ENCODE measurements at regions not wholly inside any gene's neighbourhood (a gene's known extent, or its start where the extent isn't known, plus 50 kb on each side); places are given as distances from the start of the nearest gene placed in this dataset.

DNA sequence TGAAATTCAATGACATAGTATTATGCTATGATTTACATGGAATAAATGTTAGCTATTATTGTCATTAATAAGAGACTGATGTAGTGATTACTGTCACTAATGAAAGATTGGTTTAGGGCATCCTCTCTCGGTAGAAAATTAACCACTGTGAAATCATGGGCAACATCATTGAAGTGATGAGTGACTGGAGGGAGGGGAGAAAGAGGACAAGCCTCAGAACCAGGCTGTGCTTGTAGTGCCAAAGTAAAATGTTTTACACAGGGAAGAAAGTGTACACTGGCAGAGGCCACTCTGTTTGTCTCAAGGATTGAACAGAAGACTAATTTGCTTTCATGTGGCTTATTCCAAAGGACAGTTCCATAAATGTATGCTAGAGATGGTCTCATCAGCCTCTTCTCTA is 456.2 kb upstream of the TCF4 start:
- Histone ChIP-seq H2BK5ac (ENCODE audit: low read depth, low read length) (no peak overlapping the region), H2BK15ac (ENCODE audit: low read length) (no peak overlapping the region), H3K9me3 (ENCODE audit: insufficient read depth in 2 of 2, low read depth in 1 of 2, low read length in 1 of 2) (no peaks in the 10 kb centered on the region), H3K9ac (replicated peaks in 1 of 4; ENCODE audit: extremely low read depth in 1 of 4, low read depth in 3 of 4, low read length in 3 of 4) (no peak overlapping the region), H3K23ac (ENCODE audit: insufficient read length) (no peak overlapping the region), H3K79me1 (ENCODE audit: low read depth, low read length) (no peaks in the 10 kb centered on the region), H4K91ac (replicated peaks; ENCODE audit: insufficient read length, low read length) (no peak overlapping the region), H2AFZ (ENCODE audit: low read length) (no peak overlapping the region), H3K23me2 (ENCODE audit: low read depth, low read length) (no peaks in the 10 kb centered on the region), H4K20me1 (replicated peaks in 1 of 2; ENCODE audit: control insufficient read depth in 1 of 2, insufficient read depth in 2 of 2, low read length in 2 of 2) (no peaks in the 10 kb centered on the region), H3K27ac (ENCODE audit: low read depth, low read length) (no peak overlapping the region), H3K4me1 (replicated peaks in 1 of 4; ENCODE audit: control insufficient read depth in 3 of 4, insufficient read depth in 4 of 4, low read length in 3 of 4) (no peaks in the 10 kb centered on the region; a peak in 1 of 7 replicates), H3K14ac (ENCODE audit: insufficient read length) (no peak overlapping the region), H2BK12ac (ENCODE audit: low read depth, low read length) (no peak overlapping the region), H3K4ac (replicated peaks; ENCODE audit: insufficient read length, low read depth, low read length) (no peak overlapping the region), H4K5ac (ENCODE audit: insufficient read length, low read depth, low read length) (no peak overlapping the region), H3K56ac (replicated peaks; ENCODE audit: insufficient read length, low read depth, low read length) (no peak overlapping the region), H3K18ac (ENCODE audit: extremely low read depth, low read length) (no peak overlapping the region), H3K4me2 (ENCODE audit: insufficient read depth in 1 of 2, low read depth in 2 of 2, low read length in 2 of 2) (no peak overlapping the region), H3K27me3 (replicated peaks in 1 of 4; ENCODE audit: control insufficient read depth in 3 of 4, extremely low read depth in 1 of 4, insufficient read depth in 3 of 4, low read length in 3 of 4) (no peaks in the 10 kb centered on the region), H2BK20ac (ENCODE audit: low read length) (no peak overlapping the region), H2AK5ac (ENCODE audit: low read depth, low read length) (no peak overlapping the region), H3K36me3 (ENCODE audit: control insufficient read depth in 2 of 4, insufficient read depth in 4 of 4, low read length in 3 of 4) (no peaks in the 10 kb centered on the region), H2BK120ac (replicated peaks; ENCODE audit: low read depth, low read length) (no peak overlapping the region), H3K79me2 (ENCODE audit: control insufficient read depth in 1 of 2, insufficient read depth in 2 of 2, low read length in 2 of 2) (no peaks in the 10 kb centered on the region), H3K4me3 (ENCODE audit: extremely low read depth in 1 of 4, insufficient read depth in 2 of 4, low read depth in 3 of 4, low read length in 4 of 4) (no peak overlapping the region), H4K8ac (ENCODE audit: extremely low read depth, insufficient read depth, low read length) (no peak overlapping the region)
- TF ChIP-seq, protein P1, sequence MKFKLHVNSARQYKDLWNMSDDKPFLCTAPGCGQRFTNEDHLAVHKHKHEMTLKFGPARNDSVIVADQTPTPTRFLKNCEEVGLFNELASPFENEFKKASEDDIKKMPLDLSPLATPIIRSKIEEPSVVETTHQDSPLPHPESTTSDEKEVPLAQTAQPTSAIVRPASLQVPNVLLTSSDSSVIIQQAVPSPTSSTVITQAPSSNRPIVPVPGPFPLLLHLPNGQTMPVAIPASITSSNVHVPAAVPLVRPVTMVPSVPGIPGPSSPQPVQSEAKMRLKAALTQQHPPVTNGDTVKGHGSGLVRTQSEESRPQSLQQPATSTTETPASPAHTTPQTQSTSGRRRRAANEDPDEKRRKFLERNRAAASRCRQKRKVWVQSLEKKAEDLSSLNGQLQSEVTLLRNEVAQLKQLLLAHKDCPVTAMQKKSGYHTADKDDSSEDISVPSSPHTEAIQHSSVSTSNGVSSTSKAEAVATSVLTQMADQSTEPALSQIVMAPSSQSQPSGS (IDR thresholded peaks at IDR 0.05; ENCODE audit: low read length) = no peak
- TF ChIP-seq SP1 (IDR thresholded peaks at IDR 0.05; ENCODE audit: low read depth, low read length) (no peak), JUND (IDR thresholded peaks at IDR 0.05; ENCODE audit: low read length) (no peak), CEBPB (IDR thresholded peaks at IDR 0.05; ENCODE audit: low read depth, low read length) (no peak), NANOG (IDR thresholded peaks at IDR 0.05; ENCODE audit: insufficient read depth, low read depth, low read length, poor library complexity, severe bottlenecking) (no peak), ATF3 (IDR thresholded peaks at IDR 0.05; ENCODE audit: insufficient read depth, low read depth, low read length) (no peak), CTBP2 (IDR thresholded peaks at IDR 0.05; ENCODE audit: borderline replicate concordance, insufficient read depth, insufficient read length, low read length) (no peak), NRF1 (IDR thresholded peaks at IDR 0.05; ENCODE audit: low read depth, low read length) (no peak), CHD2 (IDR thresholded peaks at IDR 0.05; ENCODE audit: low read length) (no peak)
- FAIRE-seq (no peak), DNase-seq (ENCODE audit: low read depth in 1 of 2, low spot score in 2 of 2) (no peak)
- ChIA-PET POLR2A (ENCODE audit: partially characterized antibody) (interaction anchor here (0.9 kb wide), 1 partner anchor 13 kb away, joined by 3 read pairs; no protein-coding TSS in a partner anchor), CTCF (ENCODE audit: partially characterized antibody) (no interaction called here)
- WGBS, 2 experiments (ENCODE audit: extremely low coverage in 1 of 2, insufficient coverage in 1 of 2, insufficient read length in 1 of 2, insufficient replicate concordance in 2 of 2, low coverage in 1 of 2, low lambda C conversion rate in 2 of 2, missing lambda C conversion rate in 1 of 2) = 90% methylated on average over 1 of the region's 1 CpG; no CpG with 5 or more reads in 1 of the 2 experiments

All from H1 (cell line).